ENCODE measurements at regions not wholly inside any gene's neighbourhood (a gene's known extent, or its start where the extent isn't known, plus 50 kb on each side); places are given as distances from the start of the nearest gene placed in this dataset.

- DNase-seq: no peak
These were observed 93.4 kb upstream of the KCNK1 start for GRCh38 chr1:233520261-233521191.

GRCh38 chr1:233523047-233523446 lies 90.9 kb upstream of the KCNK1 start:
- no peak for DNase-seq

GRCh38 chr1:233527818-233528217 lies 86.1 kb upstream of the KCNK1 start:
- DNase-seq: no peak

GRCh38 chr1:233530665-233531386 lies 83.1 kb upstream of the KCNK1 start:
- DNase-seq: no peak

- no peak for DNase-seq
These were observed 73.1 kb upstream of the KCNK1 start for GRCh38 chr1:233540816-233541215.

- DNase-seq: no peak
These were observed 70.3 kb upstream of the KCNK1 start for GRCh38 chr1:233543338-233544255.

- DNase-seq: no peak
These were observed 69.6 kb upstream of the KCNK1 start for GRCh38 chr1:233544304-233544703.

GRCh38 chr1:233547726-233548125 lies 66.2 kb upstream of the KCNK1 start:
- no peak for DNase-seq

GRCh38 chr1:233549404-233549803 lies 64.5 kb upstream of the KCNK1 start:
- no peak for DNase-seq

GRCh38 chr1:233549917-233550316 lies 64.0 kb upstream of the KCNK1 start:
- no peak for DNase-seq

GRCh38 chr1:233554037-233554436 lies 59.9 kb upstream of the KCNK1 start:
- no peak for DNase-seq

- DNase-seq: no peak
These were observed 52.0 kb upstream of the KCNK1 start for GRCh38 chr1:233561708-233562426.
